NB4 (cell line): ENCODE measurements at regions not wholly inside any gene's neighbourhood (a gene's known extent, or its start where the extent isn't known, plus 50 kb on each side); places are given as distances from the start of the nearest gene placed in this dataset.

Experiments used
- POLR2A ChIP-seq: IDR thresholded peaks from 2 replicates; pipeline ENCODE4 v1.6.1; 2011; ENCODE audit warnings: mild to moderate bottlenecking; ENCODE audit not compliant: insufficient read length; ENCODE audit errors: extremely low read depth
- TF ChIP-seq, protein P1 (sequence below): IDR thresholded peaks from one replicate; pipeline ENCODE4 v1.5.1; 2012; ENCODE audit warnings: low read depth, low read length

GRCh38 chr6:86832686-86833085, 104.6 kb upstream of the HTR1E start:
- TF ChIP-seq, protein P1, sequence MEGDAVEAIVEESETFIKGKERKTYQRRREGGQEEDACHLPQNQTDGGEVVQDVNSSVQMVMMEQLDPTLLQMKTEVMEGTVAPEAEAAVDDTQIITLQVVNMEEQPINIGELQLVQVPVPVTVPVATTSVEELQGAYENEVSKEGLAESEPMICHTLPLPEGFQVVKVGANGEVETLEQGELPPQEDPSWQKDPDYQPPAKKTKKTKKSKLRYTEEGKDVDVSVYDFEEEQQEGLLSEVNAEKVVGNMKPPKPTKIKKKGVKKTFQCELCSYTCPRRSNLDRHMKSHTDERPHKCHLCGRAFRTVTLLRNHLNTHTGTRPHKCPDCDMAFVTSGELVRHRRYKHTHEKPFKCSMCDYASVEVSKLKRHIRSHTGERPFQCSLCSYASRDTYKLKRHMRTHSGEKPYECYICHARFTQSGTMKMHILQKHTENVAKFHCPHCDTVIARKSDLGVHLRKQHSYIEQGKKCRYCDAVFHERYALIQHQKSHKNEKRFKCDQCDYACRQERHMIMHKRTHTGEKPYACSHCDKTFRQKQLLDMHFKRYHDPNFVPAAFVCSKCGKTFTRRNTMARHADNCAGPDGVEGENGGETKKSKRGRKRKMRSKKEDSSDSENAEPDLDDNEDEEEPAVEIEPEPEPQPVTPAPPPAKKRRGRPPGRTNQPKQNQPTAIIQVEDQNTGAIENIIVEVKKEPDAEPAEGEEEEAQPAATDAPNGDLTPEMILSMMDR: no peak
- no peak for TF ChIP-seq POLR2A
